Smooth muscle cell (in vitro differentiated cells): ENCODE measurements at regions not wholly inside any gene's neighbourhood (a gene's known extent, or its start where the extent isn't known, plus 50 kb on each side); places are given as distances from the start of the nearest gene placed in this dataset.

ENCODE experiments used
- DNase-seq: peaks from one replicate; lab custom pipeline; 2025; ENCODE audit not compliant: unreplicated experiment; lab: John Stamatoyannopoulos, UW
- H2AFZ ChIP-seq: fragments of 200-600 bp; sonication (generic); 2 replicates; pipeline ENCODE4 v1.6.0; 2016; ENCODE audit warnings: antibody characterized with exemption, low read depth, mild to moderate bottlenecking
- H3F3A ChIP-seq: fragments of 200-600 bp; sonication (generic); 2 replicates; pipeline ENCODE4 v1.6.0; 2017; ENCODE audit warnings: antibody characterized with exemption, low read depth
- H3K27ac ChIP-seq: fragments of 200-600 bp; sonication (generic); 2 replicates; pipeline ENCODE4 v1.5.1; 2016; ENCODE audit warnings: low read depth, mild to moderate bottlenecking
- H3K27me3 ChIP-seq: fragments of 200-600 bp; sonication (generic); 2 replicates; pipeline ENCODE4 v1.6.1; 2016; ENCODE audit warnings: low read depth, mild to moderate bottlenecking
- H3K36me3 ChIP-seq: fragments of 200-600 bp; sonication (generic); 2 replicates; pipeline ENCODE4 v1.5.1; 2016; ENCODE audit warnings: low read depth
- H3K4me1 ChIP-seq: fragments of 200-600 bp; sonication (generic); 2 replicates; pipeline ENCODE4 v1.5.1; 2016; ENCODE audit warnings: low read depth
- H3K4me2 ChIP-seq: fragments of 200-600 bp; sonication (generic); 2 replicates; pipeline ENCODE4 v1.6.0; 2016; ENCODE audit warnings: mild to moderate bottlenecking
- H3K4me3 ChIP-seq: fragments of 200-600 bp; sonication (generic); 2 replicates; pipeline ENCODE4 v1.5.1; 2016; ENCODE audit warnings: mild to moderate bottlenecking
- H3K79me2 ChIP-seq: fragments of 200-600 bp; sonication (generic); 2 replicates; pipeline ENCODE4 v1.6.0; 2016; ENCODE audit warnings: low read depth, mild to moderate bottlenecking
- H3K9ac ChIP-seq: fragments of 200-600 bp; sonication (generic); 2 replicates; pipeline ENCODE4 v1.6.0; 2016; ENCODE audit warnings: low read depth
- H3K9me3 ChIP-seq: fragments of 200-600 bp; sonication (generic); replicated peaks from 2 replicates; pipeline ENCODE4 v1.5.1; 2016; ENCODE audit warnings: low read depth
- H4K20me1 ChIP-seq: fragments of 200-600 bp; sonication (generic); 2 replicates; pipeline ENCODE4 v1.6.0; 2016; ENCODE audit warnings: low read depth
- WGBS: methylation state at CpG from one replicate; pipeline ENCODE4 v1.1.7; 2016; ENCODE audit warnings: low lambda C conversion rate; 5-methylcytosine and 5-hydroxymethylcytosine counted together
- TF ChIP-seq, protein P1 (sequence below): fragments of 200-600 bp; sonication (generic); IDR thresholded peaks from 2 replicates; pipeline ENCODE4 v1.5.1; 2017; ENCODE audit warnings: borderline replicate concordance, mild to moderate bottlenecking, antibody characterized with exemption; ENCODE audit not compliant: insufficient read depth, poor library complexity, severe bottlenecking

DNA sequence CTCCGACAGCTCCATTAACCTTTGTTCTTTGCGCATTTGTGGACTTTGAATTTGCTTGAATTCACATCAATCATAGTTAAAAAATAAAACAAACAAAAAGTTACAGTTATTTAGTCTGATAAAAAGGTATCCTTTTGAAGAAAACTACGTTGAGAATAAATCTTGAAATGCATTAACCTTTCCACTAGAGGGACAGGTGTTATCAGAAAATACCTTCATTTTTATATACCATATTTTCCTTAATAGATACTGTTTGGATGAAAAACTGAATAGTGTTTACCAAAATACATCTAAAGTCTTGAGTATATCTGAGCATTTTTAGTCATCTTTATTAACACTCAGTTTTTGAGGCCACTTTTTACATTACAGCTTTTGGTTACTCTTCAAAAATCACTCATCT lies 371.9 kb downstream of the ZWINT start:
- Histone ChIP-seq H3K4me3 (no peak overlapping the region), H2AFZ (no peak overlapping the region), H3K27ac (no peak overlapping the region), H4K20me1 (no peaks in the 10 kb centered on the region), H3K27me3 (no peaks in the 10 kb centered on the region), H3K9me3 (no peaks in the 10 kb centered on the region), H3K79me2 (no peaks in the 10 kb centered on the region), H3K9ac (no peak overlapping the region), H3K4me1 (no peaks in the 10 kb centered on the region), H3F3A (no peaks in the 10 kb centered on the region), H3K36me3 (no peaks in the 10 kb centered on the region), H3K4me2 (no peak overlapping the region)
- whole genome bisulfite sequencing = 83% methylated on average over 3 of the region's 3 CpGs
- no peak for DNase-seq
- TF ChIP-seq, protein P1, sequence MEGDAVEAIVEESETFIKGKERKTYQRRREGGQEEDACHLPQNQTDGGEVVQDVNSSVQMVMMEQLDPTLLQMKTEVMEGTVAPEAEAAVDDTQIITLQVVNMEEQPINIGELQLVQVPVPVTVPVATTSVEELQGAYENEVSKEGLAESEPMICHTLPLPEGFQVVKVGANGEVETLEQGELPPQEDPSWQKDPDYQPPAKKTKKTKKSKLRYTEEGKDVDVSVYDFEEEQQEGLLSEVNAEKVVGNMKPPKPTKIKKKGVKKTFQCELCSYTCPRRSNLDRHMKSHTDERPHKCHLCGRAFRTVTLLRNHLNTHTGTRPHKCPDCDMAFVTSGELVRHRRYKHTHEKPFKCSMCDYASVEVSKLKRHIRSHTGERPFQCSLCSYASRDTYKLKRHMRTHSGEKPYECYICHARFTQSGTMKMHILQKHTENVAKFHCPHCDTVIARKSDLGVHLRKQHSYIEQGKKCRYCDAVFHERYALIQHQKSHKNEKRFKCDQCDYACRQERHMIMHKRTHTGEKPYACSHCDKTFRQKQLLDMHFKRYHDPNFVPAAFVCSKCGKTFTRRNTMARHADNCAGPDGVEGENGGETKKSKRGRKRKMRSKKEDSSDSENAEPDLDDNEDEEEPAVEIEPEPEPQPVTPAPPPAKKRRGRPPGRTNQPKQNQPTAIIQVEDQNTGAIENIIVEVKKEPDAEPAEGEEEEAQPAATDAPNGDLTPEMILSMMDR = peak; percentile 11

DNA sequence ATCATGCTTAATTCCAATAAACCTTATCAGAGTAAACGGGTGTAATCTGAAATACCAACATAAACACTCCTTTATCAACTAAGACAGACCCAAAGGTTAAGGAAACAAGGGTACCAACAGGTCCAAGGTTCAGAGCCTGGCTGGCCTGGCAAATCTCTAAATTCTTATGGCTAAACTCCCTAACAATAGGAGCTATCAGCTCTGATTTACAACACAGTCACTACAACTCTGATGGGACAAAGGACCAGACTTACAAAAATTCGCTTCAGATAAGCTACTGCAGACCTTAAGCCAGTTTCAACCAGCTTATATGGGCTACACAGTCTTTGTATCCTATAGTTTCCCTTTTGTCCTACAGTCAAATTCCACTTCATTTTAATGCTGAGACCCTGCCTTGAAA lies 381.9 kb downstream of the ZWINT start:
- Histone ChIP-seq H3F3A (no peaks in the 10 kb centered on the region), H3K79me2 (no peaks in the 10 kb centered on the region), H3K9me3 (no peaks in the 10 kb centered on the region), H4K20me1 (no peaks in the 10 kb centered on the region), H3K4me1 (no peaks in the 10 kb centered on the region), H3K4me3 (no peak overlapping the region), H3K27ac (no peak overlapping the region), H3K4me2 (no peak overlapping the region), H2AFZ (no peak overlapping the region), H3K36me3 (no peaks in the 10 kb centered on the region), H3K27me3 (no peaks in the 10 kb centered on the region), H3K9ac (no peak overlapping the region)
- DNase-seq = no peak
- 31% methylated on average over 2 of the region's 2 CpGs for WGBS
- TF ChIP-seq, protein P1 = no peak

DNA sequence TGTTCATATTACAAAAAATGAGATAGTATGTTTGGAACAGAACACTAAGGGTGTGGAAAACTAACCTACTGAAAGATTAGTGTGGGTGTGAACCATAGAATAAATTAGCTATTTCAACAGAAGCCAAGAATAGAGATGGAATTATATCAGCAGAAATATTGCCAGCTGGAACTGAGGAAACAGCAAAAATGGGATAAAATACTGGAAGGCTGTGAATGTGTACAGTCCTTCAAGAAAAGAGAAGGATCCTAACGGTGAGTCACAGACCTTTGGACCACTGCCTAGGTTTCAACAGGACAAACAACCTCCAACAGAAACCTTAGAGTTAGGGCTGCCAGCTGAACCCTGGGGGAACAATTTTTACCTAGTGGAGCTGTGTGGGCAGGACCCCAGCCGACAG lies 395.0 kb downstream of the ZWINT start:
- no peaks in the 10 kb centered on the region for H3F3A ChIP-seq

DNA sequence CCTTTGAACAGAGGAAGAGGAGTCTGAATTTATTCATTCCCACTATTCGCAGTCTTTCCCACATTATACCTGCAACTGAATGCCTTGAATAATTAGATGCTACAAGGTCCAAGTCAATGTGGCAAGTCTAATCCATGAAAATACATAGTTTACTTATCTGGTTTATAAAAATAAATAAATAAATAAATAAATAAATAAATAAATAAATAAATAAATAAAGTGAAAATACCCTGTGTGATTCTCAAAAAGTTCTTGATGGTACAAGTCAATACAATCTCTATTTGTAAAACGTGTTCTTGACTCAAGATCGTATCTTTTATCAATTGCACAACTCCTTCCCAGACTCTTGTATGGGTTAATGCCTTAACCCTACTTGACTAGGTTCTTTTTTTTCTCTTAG lies 417.7 kb downstream of the ZWINT start:
- Histone ChIP-seq H2AFZ (no peak overlapping the region), H3K9me3 (no peaks in the 10 kb centered on the region), H3K4me2 (no peak overlapping the region), H3K4me3 (no peak overlapping the region), H3K27me3 (no peaks in the 10 kb centered on the region), H3K36me3 (no peaks in the 10 kb centered on the region), H3F3A (no peaks in the 10 kb centered on the region), H3K4me1 (no peaks in the 10 kb centered on the region), H3K27ac (no peak overlapping the region), H3K79me2 (no peaks in the 10 kb centered on the region), H4K20me1 (no peaks in the 10 kb centered on the region), H3K9ac (no peak overlapping the region)
- 89% methylated on average over 3 of the region's 3 CpGs for WGBS
- no peak for DNase-seq
- TF ChIP-seq, protein P1 = no peak

More for the DNA sequence above, 395.0 kb downstream of the ZWINT start:
- Histone ChIP-seq H3K9ac (no peak overlapping the region), H3K27me3 (no peaks in the 10 kb centered on the region), H3K4me3 (no peak overlapping the region), H4K20me1 (no peaks in the 10 kb centered on the region), H3K79me2 (no peaks in the 10 kb centered on the region), H3K4me1 (no peaks in the 10 kb centered on the region), H3K36me3 (no peaks in the 10 kb centered on the region), H3K27ac (no peak overlapping the region), H3K4me2 (no peak overlapping the region), H2AFZ (no peak overlapping the region), H3K9me3 (no peaks in the 10 kb centered on the region)
- TF ChIP-seq, protein P1 = no peak
- WGBS = 77% methylated on average over 2 of the region's 2 CpGs
- DNase-seq = no peak
